Neural cell (in vitro differentiated cells): ENCODE measurements at regions not wholly inside any gene's neighbourhood (a gene's known extent, or its start where the extent isn't known, plus 50 kb on each side); places are given as distances from the start of the nearest gene placed in this dataset.
"Not testable (repeated sequence)": the region's sequence is repeated elsewhere in the genome, so short reads cannot be mapped to it uniquely, and the experiment has no call there.

Experiments used
- H2AFZ ChIP-seq: fragments of 200-600, 300-800 bp; sonication (generic), shearing (Covaris generic); 2 replicates; pipeline ENCODE4 v1.6.0; 2014; ENCODE audit warnings: low read depth, mild to moderate bottlenecking, antibody characterized with exemption, low read length, moderate library complexity
- H3F3A ChIP-seq: fragments of 200-600 bp; shearing (Covaris generic); 2 replicates; pipeline ENCODE4 v1.6.1; 2016; ENCODE audit warnings: mild to moderate bottlenecking, moderate library complexity, mixed read lengths, antibody characterized with exemption, low read length; ENCODE audit not compliant: insufficient read depth, poor library complexity, severe bottlenecking
- H3K27ac ChIP-seq: fragments of 200-600, 300-800 bp; sonication (generic), shearing (Covaris generic); 2 replicates; pipeline ENCODE4 v1.5.1; 2014; ENCODE audit warnings: mild to moderate bottlenecking, low read length, moderate library complexity
- H3K27me3 ChIP-seq: fragments of 300-800, 200-600 bp; sonication (generic), shearing (Covaris generic); 2 replicates; pipeline ENCODE4 v1.6.0; 2014; ENCODE audit warnings: mild to moderate bottlenecking, low read depth, low read length, moderate library complexity; ENCODE audit not compliant: insufficient read depth
- H3K36me3 ChIP-seq: fragments of 300-800, 200-600 bp; sonication (generic), shearing (Covaris generic); 2 replicates; pipeline ENCODE4 v1.5.1; 2014; ENCODE audit warnings: mild to moderate bottlenecking, antibody characterized with exemption, low read length, moderate library complexity; ENCODE audit not compliant: insufficient read depth
- H3K4me2 ChIP-seq: fragments of 300-800, 200-600 bp; sonication (generic), shearing (Covaris generic); 2 replicates; pipeline ENCODE4 v1.6.0; 2014; ENCODE audit warnings: mild to moderate bottlenecking, low read length
- H3K4me3 ChIP-seq: fragments of 300-800, 200-600 bp; sonication (generic), shearing (Covaris generic); 2 replicates; pipeline ENCODE4 v1.5.1; 2014; ENCODE audit warnings: mild to moderate bottlenecking, low read length, moderate library complexity
- H3K79me2 ChIP-seq: fragments of 200-600 bp; shearing (Covaris generic); replicated peaks from 2 replicates; pipeline ENCODE4 v1.6.0; 2014; ENCODE audit warnings: mild to moderate bottlenecking, low read length, moderate library complexity; ENCODE audit not compliant: insufficient read depth
- H3K9ac ChIP-seq: fragments of 300-800, 200-600 bp; sonication (generic), shearing (Covaris generic); 2 replicates; pipeline ENCODE4 v1.6.1; 2016; ENCODE audit warnings: mild to moderate bottlenecking, low read length, mixed read lengths
- H3K9me2 ChIP-seq: fragments of 200-600 bp; shearing (Covaris generic); 2 replicates; pipeline ENCODE4 v1.6.1; 2016; ENCODE audit warnings: mild to moderate bottlenecking, low read length, mixed read lengths; ENCODE audit not compliant: insufficient read depth
- H3K9me3 ChIP-seq: fragments of 200-600, 300-800 bp; sonication (generic), shearing (Covaris generic); 2 replicates; pipeline ENCODE4 v1.6.1; 2016; ENCODE audit warnings: mild to moderate bottlenecking, mixed run types, low read length, moderate library complexity, mixed read lengths
- H4K20me1 ChIP-seq: fragments of 200-600 bp; shearing (Covaris generic); 2 replicates; pipeline ENCODE4 v1.6.1; 2016; ENCODE audit warnings: mild to moderate bottlenecking, mixed run types; ENCODE audit not compliant: insufficient read depth
- EP300 ChIP-seq: fragments of 450-650 bp; conservative IDR thresholded peaks from 2 replicates; pipeline ENCODE4 v1.6.1; 2014; ENCODE audit warnings: antibody characterized with exemption, mild to moderate bottlenecking, moderate library complexity; ENCODE audit not compliant: poor library complexity, severe bottlenecking
- EZH2 ChIP-seq: fragments of 200-600, 300-800 bp; shearing (Covaris generic), sonication (generic); IDR thresholded peaks from 2 replicates; pipeline ENCODE4 v1.6.1; 2014; ENCODE audit warnings: antibody characterized with exemption, low read length, borderline replicate concordance, mild to moderate bottlenecking; ENCODE audit not compliant: insufficient read depth, poor library complexity, severe bottlenecking
- MXI1 ChIP-seq: fragments of 450-650 bp; conservative IDR thresholded peaks from 2 replicates; pipeline ENCODE4 v1.6.1; 2014; ENCODE audit warnings: antibody characterized with exemption, mild to moderate bottlenecking; ENCODE audit not compliant: poor library complexity, severe bottlenecking
- POLR2AphosphoS5 ChIP-seq: IDR thresholded peaks from 2 replicates; pipeline ENCODE4 v1.6.1; 2012
- RAD21 ChIP-seq: fragments of 450-650 bp; conservative IDR thresholded peaks from 2 replicates; pipeline ENCODE4 v1.6.1; 2014; ENCODE audit warnings: antibody characterized with exemption, mild to moderate bottlenecking, moderate library complexity
- REST ChIP-seq: IDR thresholded peaks from 2 replicates; pipeline ENCODE4 v1.6.1; 2012; ENCODE audit warnings: borderline replicate concordance
- SMC3 ChIP-seq: fragments of 450-650 bp; conservative IDR thresholded peaks from 2 replicates; pipeline ENCODE4 v1.6.1; 2014; ENCODE audit warnings: antibody characterized with exemption, mild to moderate bottlenecking, moderate library complexity; ENCODE audit not compliant: poor library complexity
- TAF1 ChIP-seq: IDR thresholded peaks from 2 replicates; pipeline ENCODE4 v1.6.1; 2012; ENCODE audit warnings: low read depth
- TF ChIP-seq, protein P1 (sequence below): fragments of 450-650 bp; IDR thresholded peaks from 2 replicates; pipeline ENCODE4 v1.5.1; 2014; ENCODE audit warnings: antibody characterized with exemption, mild to moderate bottlenecking, moderate library complexity; ENCODE audit not compliant: poor library complexity, severe bottlenecking

- Histone ChIP-seq H3K79me2 (no peaks in the 10 kb centered on the region), H3K9me2 (no peaks in the 10 kb centered on the region), H3K4me2 (no peak overlapping the region), H3K9me3 (no peaks in the 10 kb centered on the region), H2AFZ (no peak overlapping the region), H3K36me3 (no peaks in the 10 kb centered on the region), H4K20me1 (no peaks in the 10 kb centered on the region), H3F3A (no peaks in the 10 kb centered on the region), H3K27me3 (no peaks in the 10 kb centered on the region), H3K4me3 (no peak overlapping the region), H3K9ac (no peak overlapping the region), H3K27ac (no peak overlapping the region)
- TF ChIP-seq TAF1, result no peak
- no peak for TF ChIP-seq EP300
- TF ChIP-seq EZH2, result no peak
- no peak for TF ChIP-seq RAD21
- TF ChIP-seq, protein P1, sequence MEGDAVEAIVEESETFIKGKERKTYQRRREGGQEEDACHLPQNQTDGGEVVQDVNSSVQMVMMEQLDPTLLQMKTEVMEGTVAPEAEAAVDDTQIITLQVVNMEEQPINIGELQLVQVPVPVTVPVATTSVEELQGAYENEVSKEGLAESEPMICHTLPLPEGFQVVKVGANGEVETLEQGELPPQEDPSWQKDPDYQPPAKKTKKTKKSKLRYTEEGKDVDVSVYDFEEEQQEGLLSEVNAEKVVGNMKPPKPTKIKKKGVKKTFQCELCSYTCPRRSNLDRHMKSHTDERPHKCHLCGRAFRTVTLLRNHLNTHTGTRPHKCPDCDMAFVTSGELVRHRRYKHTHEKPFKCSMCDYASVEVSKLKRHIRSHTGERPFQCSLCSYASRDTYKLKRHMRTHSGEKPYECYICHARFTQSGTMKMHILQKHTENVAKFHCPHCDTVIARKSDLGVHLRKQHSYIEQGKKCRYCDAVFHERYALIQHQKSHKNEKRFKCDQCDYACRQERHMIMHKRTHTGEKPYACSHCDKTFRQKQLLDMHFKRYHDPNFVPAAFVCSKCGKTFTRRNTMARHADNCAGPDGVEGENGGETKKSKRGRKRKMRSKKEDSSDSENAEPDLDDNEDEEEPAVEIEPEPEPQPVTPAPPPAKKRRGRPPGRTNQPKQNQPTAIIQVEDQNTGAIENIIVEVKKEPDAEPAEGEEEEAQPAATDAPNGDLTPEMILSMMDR, result no peak
- no peak for TF ChIP-seq MXI1
- TF ChIP-seq REST, result no peak
- TF ChIP-seq POLR2AphosphoS5, result no peak
- no peak for TF ChIP-seq SMC3
Observed at GRCh38 chr10:78443900-78444571, 410.4 kb downstream of the RPS24 start.

- H2AFZ ChIP-seq, H3K9me3 ChIP-seq, H3K4me2 ChIP-seq: not testable (repeated sequence)
Observed at GRCh38 chr10:78444741-78445140, 411.1 kb downstream of the RPS24 start.

GRCh38 chr10:78445308-78445707 lies 411.6 kb downstream of the RPS24 start:
- H2AFZ ChIP-seq, result no peak overlapping the region
- H3K27me3 ChIP-seq, result no peaks in the 10 kb centered on the region
- H3K9me2 ChIP-seq, result no peaks in the 10 kb centered on the region
- H3K9ac ChIP-seq, result no peak overlapping the region
- TF ChIP-seq REST (no peak), EP300 (no peak), RAD21 (no peak), TAF1 (no peak), MXI1 (no peak), EZH2 (no peak), POLR2AphosphoS5 (no peak), SMC3 (no peak)
- TF ChIP-seq, protein P1, result no peak
- no peak overlapping the region for H3K27ac ChIP-seq
- no peaks in the 10 kb centered on the region for H4K20me1 ChIP-seq
- H3F3A ChIP-seq, result no peaks in the 10 kb centered on the region
- no peak overlapping the region for H3K4me3 ChIP-seq
- no peaks in the 10 kb centered on the region for H3K79me2 ChIP-seq
- no peaks in the 10 kb centered on the region for H3K36me3 ChIP-seq
- no peaks in the 10 kb centered on the region for H3K9me3 ChIP-seq
- H3K4me2 ChIP-seq, result no peak overlapping the region

More at GRCh38 chr10:78444741-78445140, 411.1 kb downstream of the RPS24 start:
- H3F3A ChIP-seq, H4K20me1 ChIP-seq, H3K79me2 ChIP-seq, H3K9ac ChIP-seq, H3K36me3 ChIP-seq, H3K4me3 ChIP-seq, H3K27ac ChIP-seq, H3K27me3 ChIP-seq, H3K9me2 ChIP-seq: not testable (repeated sequence)
